Neural progenitor cell (in vitro differentiated cells): ENCODE measurements at regions not wholly inside any gene's neighbourhood (a gene's known extent, or its start where the extent isn't known, plus 50 kb on each side); places are given as distances from the start of the nearest gene placed in this dataset.

ENCODE experiments used
- EZH2phosphoT487 ChIP-seq: fragments of 200-600 bp; sonication (generic); IDR thresholded peaks from 2 replicates; pipeline ENCODE4 v1.6.1; 2017; ENCODE audit warnings: antibody characterized with exemption
- TF ChIP-seq, protein P1 (sequence below): fragments of 200-600 bp; sonication (generic); IDR thresholded peaks from 2 replicates; pipeline ENCODE4 v1.5.1; 2017; ENCODE audit warnings: antibody characterized with exemption, mild to moderate bottlenecking

DNA sequence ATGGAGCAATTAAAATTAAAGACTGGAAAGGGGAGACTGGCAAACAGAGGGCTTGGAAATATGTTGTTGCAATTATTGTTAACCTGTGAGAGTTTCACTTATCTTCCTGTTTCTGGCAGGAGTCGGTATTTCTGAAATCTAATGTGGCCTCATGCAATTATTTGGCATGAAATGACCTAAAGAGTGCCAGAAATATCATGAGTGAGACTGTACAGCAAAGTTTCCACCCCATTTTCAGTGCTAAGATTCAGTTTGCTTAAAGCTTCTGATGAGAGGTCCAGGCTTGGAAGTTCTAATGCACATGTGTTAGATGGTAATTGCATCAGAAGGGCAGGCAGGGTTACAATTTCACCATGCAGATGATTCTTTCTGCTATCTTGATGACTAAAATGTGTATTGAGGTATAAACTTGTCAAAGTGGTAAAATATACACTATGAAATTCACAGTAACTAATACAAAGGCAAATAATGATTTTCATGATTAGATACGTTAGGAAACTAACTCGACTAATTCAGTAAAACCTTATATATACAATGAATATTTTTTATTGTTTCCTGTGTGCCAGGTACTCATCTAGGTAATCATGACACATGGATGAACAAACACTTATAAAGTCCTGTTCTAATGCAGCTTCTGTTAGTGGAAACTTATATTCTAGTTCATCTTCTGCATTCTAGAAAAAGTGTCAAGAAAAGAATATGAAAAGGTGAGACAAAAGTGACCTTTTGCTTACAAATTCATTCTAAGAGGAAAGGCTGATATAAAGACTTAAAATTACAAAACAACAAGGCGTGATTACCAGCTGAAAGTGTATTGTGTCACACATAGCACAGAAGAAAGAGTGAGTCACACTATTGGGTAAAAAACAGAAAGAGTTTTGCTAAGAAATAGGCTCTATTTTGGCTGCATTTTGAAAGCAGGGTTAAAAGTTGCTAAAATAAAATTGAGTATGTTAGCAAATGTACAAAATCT is 533.4 kb upstream of the SEMA3D start:
- TF ChIP-seq, protein P1, sequence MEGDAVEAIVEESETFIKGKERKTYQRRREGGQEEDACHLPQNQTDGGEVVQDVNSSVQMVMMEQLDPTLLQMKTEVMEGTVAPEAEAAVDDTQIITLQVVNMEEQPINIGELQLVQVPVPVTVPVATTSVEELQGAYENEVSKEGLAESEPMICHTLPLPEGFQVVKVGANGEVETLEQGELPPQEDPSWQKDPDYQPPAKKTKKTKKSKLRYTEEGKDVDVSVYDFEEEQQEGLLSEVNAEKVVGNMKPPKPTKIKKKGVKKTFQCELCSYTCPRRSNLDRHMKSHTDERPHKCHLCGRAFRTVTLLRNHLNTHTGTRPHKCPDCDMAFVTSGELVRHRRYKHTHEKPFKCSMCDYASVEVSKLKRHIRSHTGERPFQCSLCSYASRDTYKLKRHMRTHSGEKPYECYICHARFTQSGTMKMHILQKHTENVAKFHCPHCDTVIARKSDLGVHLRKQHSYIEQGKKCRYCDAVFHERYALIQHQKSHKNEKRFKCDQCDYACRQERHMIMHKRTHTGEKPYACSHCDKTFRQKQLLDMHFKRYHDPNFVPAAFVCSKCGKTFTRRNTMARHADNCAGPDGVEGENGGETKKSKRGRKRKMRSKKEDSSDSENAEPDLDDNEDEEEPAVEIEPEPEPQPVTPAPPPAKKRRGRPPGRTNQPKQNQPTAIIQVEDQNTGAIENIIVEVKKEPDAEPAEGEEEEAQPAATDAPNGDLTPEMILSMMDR: no peak
- TF ChIP-seq EZH2phosphoT487: no peak
